DND-41 (cell line): ENCODE measurements at regions not wholly inside any gene's neighbourhood (a gene's known extent, or its start where the extent isn't known, plus 50 kb on each side); places are given as distances from the start of the nearest gene placed in this dataset.

ENCODE experiments used
- EZH2 ChIP-seq: IDR thresholded peaks from 3 replicates; pipeline ENCODE4 v1.6.1; 2012; ENCODE audit warnings: borderline replicate concordance, low read depth, mild to moderate bottlenecking, moderate library complexity, low read length, inconsistent platforms; ENCODE audit not compliant: severe bottlenecking
- TF ChIP-seq, protein P1 (sequence below): IDR thresholded peaks from 2 replicates; pipeline ENCODE4 v1.5.1; 2012; ENCODE audit warnings: borderline replicate concordance, low read length, moderate library complexity, mild to moderate bottlenecking; ENCODE audit not compliant: poor library complexity, severe bottlenecking; ENCODE audit errors: extremely low read depth

DNA sequence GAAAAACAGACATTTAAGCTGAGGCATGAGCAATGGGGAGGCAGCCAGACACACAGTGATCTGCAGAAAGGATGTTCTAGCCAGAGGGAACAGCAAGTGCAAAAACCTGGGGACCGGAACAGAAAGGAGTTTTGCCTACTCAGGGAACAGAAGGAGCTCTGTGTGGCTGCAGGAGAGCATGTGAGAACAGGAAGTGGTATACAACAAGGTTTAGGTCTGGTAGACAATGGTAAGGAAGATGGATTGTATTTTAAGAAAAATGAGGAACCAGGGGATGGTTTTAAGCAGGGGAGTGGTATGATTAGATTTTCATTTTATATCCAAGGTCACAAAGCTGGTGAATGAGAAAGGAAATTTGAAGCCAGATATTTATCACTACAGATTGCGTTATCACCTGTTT lies 157.5 kb downstream of the UNC5CL start:
- TF ChIP-seq, protein P1, sequence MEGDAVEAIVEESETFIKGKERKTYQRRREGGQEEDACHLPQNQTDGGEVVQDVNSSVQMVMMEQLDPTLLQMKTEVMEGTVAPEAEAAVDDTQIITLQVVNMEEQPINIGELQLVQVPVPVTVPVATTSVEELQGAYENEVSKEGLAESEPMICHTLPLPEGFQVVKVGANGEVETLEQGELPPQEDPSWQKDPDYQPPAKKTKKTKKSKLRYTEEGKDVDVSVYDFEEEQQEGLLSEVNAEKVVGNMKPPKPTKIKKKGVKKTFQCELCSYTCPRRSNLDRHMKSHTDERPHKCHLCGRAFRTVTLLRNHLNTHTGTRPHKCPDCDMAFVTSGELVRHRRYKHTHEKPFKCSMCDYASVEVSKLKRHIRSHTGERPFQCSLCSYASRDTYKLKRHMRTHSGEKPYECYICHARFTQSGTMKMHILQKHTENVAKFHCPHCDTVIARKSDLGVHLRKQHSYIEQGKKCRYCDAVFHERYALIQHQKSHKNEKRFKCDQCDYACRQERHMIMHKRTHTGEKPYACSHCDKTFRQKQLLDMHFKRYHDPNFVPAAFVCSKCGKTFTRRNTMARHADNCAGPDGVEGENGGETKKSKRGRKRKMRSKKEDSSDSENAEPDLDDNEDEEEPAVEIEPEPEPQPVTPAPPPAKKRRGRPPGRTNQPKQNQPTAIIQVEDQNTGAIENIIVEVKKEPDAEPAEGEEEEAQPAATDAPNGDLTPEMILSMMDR = no peak
- no peak for TF ChIP-seq EZH2
